ENCODE measurements at regions not wholly inside any gene's neighbourhood (a gene's known extent, or its start where the extent isn't known, plus 50 kb on each side); places are given as distances from the start of the nearest gene placed in this dataset.

- 70 to 73% methylated on average over 4 of the region's 4 CpGs for WGBS, 2 donors
These were observed 1096.4 kb upstream of the MAP3K7 start for GRCh38 chr6:91683240-91683639.

GRCh38 chr6:91681296-91681695, 1094.4 kb upstream of the MAP3K7 start:
- intact Hi-C loops (cut with DNase I; ENCODE audit: low total_unique reads), result no loop called here
- WGBS, 2 donors, result 79 to 82% methylated on average over 7 of the region's 7 CpGs

More at GRCh38 chr6:91683240-91683639, 1096.4 kb upstream of the MAP3K7 start:
- intact Hi-C loops (cut with DNase I; ENCODE audit: low total_unique reads), result no loop called here
- TF ChIP-seq CTCF (IDR thresholded peaks at IDR 0.05) (no peak), POLR2A (IDR thresholded peaks at IDR 0.05) (no peak)
- H3K4me3 ChIP-seq (ENCODE audit: low read depth, poor library complexity, severe bottlenecking), result no peak overlapping the region
- no peak for DNase-seq (ENCODE audit: low spot score in 2 of 2)

GRCh38 chr6:91678679-91679446, 1092.0 kb upstream of the MAP3K7 start:
- TF ChIP-seq CTCF (IDR thresholded peaks at IDR 0.05) (no peak), POLR2A (IDR thresholded peaks at IDR 0.05) (no peak)
- H3K4me3 ChIP-seq (ENCODE audit: low read depth, poor library complexity, severe bottlenecking), result no peak overlapping the region
- 78 to 79% methylated on average over 5 of the region's 5 CpGs for WGBS, 2 donors
- intact Hi-C loops (cut with DNase I; ENCODE audit: low total_unique reads), result no loop called here
- DNase-seq (ENCODE audit: low spot score in 2 of 2), result no peak

More at GRCh38 chr6:91681296-91681695, 1094.4 kb upstream of the MAP3K7 start:
- TF ChIP-seq POLR2A (IDR thresholded peaks at IDR 0.05), result no peak
- TF ChIP-seq CTCF (IDR thresholded peaks at IDR 0.05), result no peak
- H3K4me3 ChIP-seq (ENCODE audit: low read depth, poor library complexity, severe bottlenecking), result no peak overlapping the region
- no peak for DNase-seq (ENCODE audit: low spot score in 2 of 2)

GRCh38 chr6:91672201-91672600, 1085.3 kb upstream of the MAP3K7 start:
- intact Hi-C loops (cut with DNase I; ENCODE audit: low total_unique reads), result no loop called here
- no peak overlapping the region for H3K4me3 ChIP-seq (ENCODE audit: low read depth, poor library complexity, severe bottlenecking)
- DNase-seq (ENCODE audit: low spot score in 2 of 2), result no peak
- 45 to 52% methylated on average over 1 of the region's 1 CpG for WGBS, 2 donors
- TF ChIP-seq CTCF (IDR thresholded peaks at IDR 0.05), result no peak
- no peak for TF ChIP-seq POLR2A (IDR thresholded peaks at IDR 0.05)

- TF ChIP-seq CTCF (IDR thresholded peaks at IDR 0.05) (no peak), POLR2A (IDR thresholded peaks at IDR 0.05) (no peak)
- DNase-seq (ENCODE audit: low spot score in 2 of 2), result no peak
- WGBS, 2 donors, result 75 to 76% methylated on average over 3 of the region's 3 CpGs
These were observed 1083.0 kb upstream of the MAP3K7 start for GRCh38 chr6:91669871-91670268.

More at GRCh38 chr6:91669871-91670268, 1083.0 kb upstream of the MAP3K7 start:
- intact Hi-C loops (cut with DNase I; ENCODE audit: low total_unique reads), result no loop called here
- H3K4me3 ChIP-seq (ENCODE audit: low read depth, poor library complexity, severe bottlenecking), result no peak overlapping the region
